HL-60 (cell line): ENCODE measurements at regions not wholly inside any gene's neighbourhood (a gene's known extent, or its start where the extent isn't known, plus 50 kb on each side); places are given as distances from the start of the nearest gene placed in this dataset.

ENCODE experiments used
- POLR2AphosphoS5 ChIP-seq: IDR thresholded peaks from 2 replicates; pipeline ENCODE4 v1.6.1; 2012; ENCODE audit warnings: low read depth
- TF ChIP-seq, protein P1 (sequence below): IDR thresholded peaks from one replicate; pipeline ENCODE4 v1.5.1; 2011; ENCODE audit warnings: low read length, control low read depth, inconsistent platforms; ENCODE audit not compliant: insufficient read depth

DNA sequence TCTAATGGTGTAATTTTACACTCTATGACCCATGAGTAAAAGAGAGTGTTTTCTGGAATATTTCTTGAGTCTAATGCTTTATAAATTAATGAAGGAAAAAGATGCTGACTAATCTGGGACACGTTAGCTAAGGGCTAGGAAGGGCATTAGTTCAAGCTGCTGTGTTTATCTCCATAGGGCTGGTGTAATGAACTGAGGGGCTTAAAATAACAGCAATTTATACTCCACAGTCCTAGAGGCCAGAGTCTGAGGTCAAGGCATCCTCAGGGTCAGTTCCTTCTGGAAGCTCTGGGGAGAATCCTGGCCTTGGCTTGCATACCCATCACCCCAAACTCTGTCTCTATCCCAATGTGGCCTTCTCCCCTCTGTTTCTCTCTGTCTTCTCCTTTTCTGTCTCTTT lies 105.2 kb upstream of the PFKP start:
- no peak for TF ChIP-seq POLR2AphosphoS5
- TF ChIP-seq, protein P1, sequence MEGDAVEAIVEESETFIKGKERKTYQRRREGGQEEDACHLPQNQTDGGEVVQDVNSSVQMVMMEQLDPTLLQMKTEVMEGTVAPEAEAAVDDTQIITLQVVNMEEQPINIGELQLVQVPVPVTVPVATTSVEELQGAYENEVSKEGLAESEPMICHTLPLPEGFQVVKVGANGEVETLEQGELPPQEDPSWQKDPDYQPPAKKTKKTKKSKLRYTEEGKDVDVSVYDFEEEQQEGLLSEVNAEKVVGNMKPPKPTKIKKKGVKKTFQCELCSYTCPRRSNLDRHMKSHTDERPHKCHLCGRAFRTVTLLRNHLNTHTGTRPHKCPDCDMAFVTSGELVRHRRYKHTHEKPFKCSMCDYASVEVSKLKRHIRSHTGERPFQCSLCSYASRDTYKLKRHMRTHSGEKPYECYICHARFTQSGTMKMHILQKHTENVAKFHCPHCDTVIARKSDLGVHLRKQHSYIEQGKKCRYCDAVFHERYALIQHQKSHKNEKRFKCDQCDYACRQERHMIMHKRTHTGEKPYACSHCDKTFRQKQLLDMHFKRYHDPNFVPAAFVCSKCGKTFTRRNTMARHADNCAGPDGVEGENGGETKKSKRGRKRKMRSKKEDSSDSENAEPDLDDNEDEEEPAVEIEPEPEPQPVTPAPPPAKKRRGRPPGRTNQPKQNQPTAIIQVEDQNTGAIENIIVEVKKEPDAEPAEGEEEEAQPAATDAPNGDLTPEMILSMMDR: no peak
